Skeletal muscle tissue (tissue), 4 donors: ENCODE measurements at regions not wholly inside any gene's neighbourhood (a gene's known extent, or its start where the extent isn't known, plus 50 kb on each side); places are given as distances from the start of the nearest gene placed in this dataset. TPM values are rescaled to one million over a fixed set of nuclear protein-coding genes. Genes with fewer than 3 reads are reported as not detected.

Experiments
- H3K27ac ChIP-seq: one replicate; pipeline ENCODE4 v1.7.0; 2013; ENCODE audit warnings: mild to moderate bottlenecking, low read depth, low read length, inconsistent platforms
- H3K27me3 ChIP-seq, 3 donors: one replicate each; pipeline ENCODE4 v1.7.0; 2013; ENCODE audit warnings: low read length in 3 of 3; ENCODE audit not compliant: control insufficient read depth in 3 of 3, insufficient read depth in 3 of 3
- H3K36me3 ChIP-seq, 3 donors: one replicate each; pipeline ENCODE4 v1.7.0; 2013; ENCODE audit warnings: low read length in 3 of 3; ENCODE audit not compliant: control insufficient read depth in 3 of 3, insufficient read depth in 3 of 3
- H3K4me1 ChIP-seq, 3 donors: one replicate each; pipeline ENCODE4 v1.7.0; 2013; ENCODE audit warnings: low read length in 3 of 3, mild to moderate bottlenecking in 3 of 3; ENCODE audit not compliant: control insufficient read depth in 3 of 3, insufficient read depth in 3 of 3
- H3K4me3 ChIP-seq, 3 donors: one replicate each; pipeline ENCODE4 v1.7.0; 2013; ENCODE audit warnings: low read length in 3 of 3
- H3K9ac ChIP-seq, 3 donors: one replicate each; pipeline ENCODE4 v1.7.0; 2013; ENCODE audit warnings: low read length in 3 of 3, mild to moderate bottlenecking in 3 of 3, moderate library complexity in 2 of 3, low read depth in 1 of 3
- H3K9me3 ChIP-seq, 3 donors: one replicate each; pipeline ENCODE4 v1.7.0; 2013; ENCODE audit warnings: low read length in 3 of 3; ENCODE audit not compliant: control insufficient read depth in 3 of 3
- small RNA-seq: library from RNA; depleted of rRNA; stranded (forward); fragments of <200 nt; gene quantifications from one replicate; pipeline ENCODE3, GENCODE V24; 2014
- donor health status: Osteomylitis.

GRCh38 chr13:40503966-40504591, 162.4 kb downstream of the FOXO1 start:
- H3K4me3 ChIP-seq: no peak overlapping the region
- H3K4me1 ChIP-seq: peaks cover 7 to 13% (median 11%) of the 10 kb centered on the region in 3 donors
- no peaks in the 10 kb centered on the region for H3K36me3 ChIP-seq
- H3K9ac ChIP-seq: no peak overlapping the region
- H3K27ac ChIP-seq: no peak overlapping the region
- H3K9me3 ChIP-seq: no peaks in the 10 kb centered on the region
- no peaks in the 10 kb centered on the region for H3K27me3 ChIP-seq

- Histone ChIP-seq H3K4me1 (peaks cover 8 to 13% (median 11%) of the 10 kb centered on the region in 3 donors), H3K27me3 (no peaks in the 10 kb centered on the region), H3K9ac (no peak overlapping the region), H3K4me3 (no peak overlapping the region), H3K36me3 (no peaks in the 10 kb centered on the region), H3K9me3 (no peaks in the 10 kb centered on the region), H3K27ac (no peak overlapping the region)
Observed at GRCh38 chr13:40504641-40505040, 161.8 kb downstream of the FOXO1 start.

- Histone ChIP-seq H3K27ac (no peak overlapping the region), H3K36me3 (no peaks in the 10 kb centered on the region), H3K4me3 (no peak overlapping the region), H3K27me3 (no peaks in the 10 kb centered on the region), H3K9ac (no peak overlapping the region), H3K9me3 (no peaks in the 10 kb centered on the region), H3K4me1 (peaks cover 8 to 13% (median 11%) of the 10 kb centered on the region in 3 donors)
Observed at GRCh38 chr13:40505196-40505595, 161.2 kb downstream of the FOXO1 start.

Small RNA genes lying in the stretch of these regions (small RNA-seq; reads per million reads assigned to genes)
- 0.74 reads per million, percentile 72 among the genes with 10 or more reads in this experiment for gene RF00108
- gene RNY3P9: not detected
- not detected for gene RPL17P51
